ENCODE measurements at regions not wholly inside any gene's neighbourhood (a gene's known extent, or its start where the extent isn't known, plus 50 kb on each side); places are given as distances from the start of the nearest gene placed in this dataset.

- TF ChIP-seq Cebpa-rat (IDR thresholded peaks at IDR 0.05): no peak
- H3K4me1 ChIP-seq: no peaks in the 10 kb centered on the region
- H3K36me3 ChIP-seq: no peaks in the 10 kb centered on the region
- no peak overlapping the region for H3K4me2 ChIP-seq
- H3K27me3 ChIP-seq: no peaks in the 10 kb centered on the region
- no peak overlapping the region for H3K9ac ChIP-seq
- H4K20me1 ChIP-seq: no peaks in the 10 kb centered on the region
- no peak overlapping the region for H3K4me3 ChIP-seq
- H3K9me3 ChIP-seq (replicated peaks in 1 of 11): no peaks in the 10 kb centered on the region
- no peak overlapping the region for H3K27ac ChIP-seq
Observed at GRCh38 chr21:24323536-24323935, 1283.7 kb downstream of the MRPL39 start.

- no peak for TF ChIP-seq Cebpa-rat (IDR thresholded peaks at IDR 0.05)
- Histone ChIP-seq H3K9me3 (replicated peaks in 1 of 11) (no peaks in the 10 kb centered on the region), H3K27me3 (no peaks in the 10 kb centered on the region), H3K9ac (no peak overlapping the region), H3K4me1 (no peaks in the 10 kb centered on the region), H3K4me2 (no peak overlapping the region), H4K20me1 (no peaks in the 10 kb centered on the region), H3K36me3 (no peaks in the 10 kb centered on the region), H3K4me3 (no peak overlapping the region), H3K27ac (no peak overlapping the region)
Observed at GRCh38 chr21:24316277-24316922, 1290.9 kb downstream of the MRPL39 start.

GRCh38 chr21:24310788-24311187 is 1296.5 kb downstream of the MRPL39 start:
- H3K9me3 ChIP-seq (replicated peaks in 1 of 11): peaks cover 0 to 15% (median 7%) of the 10 kb centered on the region in 11 experiments; a peak in 8 of 22 replicates
- no peaks in the 10 kb centered on the region for H4K20me1 ChIP-seq
- H3K36me3 ChIP-seq: no peaks in the 10 kb centered on the region
- no peak for TF ChIP-seq Cebpa-rat (IDR thresholded peaks at IDR 0.05)
- no peak overlapping the region for H3K27ac ChIP-seq
- H3K4me3 ChIP-seq: no peak overlapping the region
- H3K27me3 ChIP-seq: no peaks in the 10 kb centered on the region
- no peak overlapping the region for H3K9ac ChIP-seq
- no peaks in the 10 kb centered on the region for H3K4me1 ChIP-seq
- no peak overlapping the region for H3K4me2 ChIP-seq

- no peak overlapping the region for H3K4me2 ChIP-seq
- no peaks in the 10 kb centered on the region for H3K27me3 ChIP-seq
- no peak overlapping the region for H3K27ac ChIP-seq
- no peaks in the 10 kb centered on the region for H3K36me3 ChIP-seq
- no peak for TF ChIP-seq Cebpa-rat (IDR thresholded peaks at IDR 0.05)
- no peak overlapping the region for H3K9ac ChIP-seq
- H3K4me1 ChIP-seq: no peaks in the 10 kb centered on the region
- H3K9me3 ChIP-seq (replicated peaks in 1 of 11): peaks cover 0 to 15% (median 7%) of the 10 kb centered on the region in 11 experiments; a peak in 8 of 22 replicates
- no peaks in the 10 kb centered on the region for H4K20me1 ChIP-seq
- no peak overlapping the region for H3K4me3 ChIP-seq
Observed at GRCh38 chr21:24308183-24308582, 1299.1 kb downstream of the MRPL39 start.

- Histone ChIP-seq H3K27me3 (no peaks in the 10 kb centered on the region), H3K4me1 (no peaks in the 10 kb centered on the region), H3K9me3 (replicated peaks in 1 of 11) (no peaks in the 10 kb centered on the region), H4K20me1 (no peaks in the 10 kb centered on the region), H3K9ac (no peak overlapping the region), H3K4me3 (no peak overlapping the region), H3K36me3 (no peaks in the 10 kb centered on the region), H3K4me2 (no peak overlapping the region), H3K27ac (no peak overlapping the region)
- no peak for TF ChIP-seq Cebpa-rat (IDR thresholded peaks at IDR 0.05)
Observed at GRCh38 chr21:24302400-24302799, 1304.9 kb downstream of the MRPL39 start.

GRCh38 chr21:24298040-24298439 is 1309.2 kb downstream of the MRPL39 start:
- no peaks in the 10 kb centered on the region for H3K36me3 ChIP-seq
- no peaks in the 10 kb centered on the region for H4K20me1 ChIP-seq
- no peak overlapping the region for H3K9ac ChIP-seq
- H3K27ac ChIP-seq: no peak overlapping the region
- TF ChIP-seq Cebpa-rat (IDR thresholded peaks at IDR 0.05): no peak
- no peaks in the 10 kb centered on the region for H3K27me3 ChIP-seq
- no peak overlapping the region for H3K4me3 ChIP-seq
- no peak overlapping the region for H3K4me2 ChIP-seq
- no peaks in the 10 kb centered on the region for H3K9me3 ChIP-seq (replicated peaks in 1 of 11)
- peaks cover 0 to 11% (median 0%) of the 10 kb centered on the region in 10 experiments; a peak in 6 of 20 replicates for H3K4me1 ChIP-seq

- no peaks in the 10 kb centered on the region for H3K27me3 ChIP-seq
- TF ChIP-seq Cebpa-rat (IDR thresholded peaks at IDR 0.05): no peak
Observed at GRCh38 chr21:24294171-24294570, 1313.1 kb downstream of the MRPL39 start.

GRCh38 chr21:24290151-24290833 is 1317.0 kb downstream of the MRPL39 start:
- Histone ChIP-seq H3K9me3 (replicated peaks in 1 of 11) (0 out of 22 replicates have a peak, but pooled peaks cover 0 to 5% (median 0%) of the 10 kb centered on the region in 11 experiments), H3K9ac (no peak overlapping the region), H4K20me1 (no peaks in the 10 kb centered on the region), H3K27me3 (no peaks in the 10 kb centered on the region), H3K4me2 (0 out of 22 replicates have a peak overlapping the region, but pooled peaks of 1 of the 11 experiments have one; percentile 5), H3K36me3 (no peaks in the 10 kb centered on the region), H3K27ac (no peak overlapping the region), H3K4me1 (peaks cover 0 to 11% (median 0%) of the 10 kb centered on the region in 10 experiments; a peak in 6 of 20 replicates), H3K4me3 (no peak overlapping the region)
- TF ChIP-seq Cebpa-rat (IDR thresholded peaks at IDR 0.05): no peak

More at GRCh38 chr21:24294171-24294570, 1313.1 kb downstream of the MRPL39 start:
- no peak overlapping the region for H3K27ac ChIP-seq
- H3K36me3 ChIP-seq: no peaks in the 10 kb centered on the region
- H3K4me1 ChIP-seq: peaks cover 0 to 11% (median 0%) of the 10 kb centered on the region in 10 experiments; a peak in 6 of 20 replicates
- no peaks in the 10 kb centered on the region for H3K9me3 ChIP-seq (replicated peaks in 1 of 11)
- H3K9ac ChIP-seq: no peak overlapping the region
- peak overlapping the region in 5 of 11 experiments; percentile 3 to 75 (median 18); a peak in 6 of 22 replicates for H3K4me2 ChIP-seq
- H4K20me1 ChIP-seq: no peaks in the 10 kb centered on the region
- no peak overlapping the region for H3K4me3 ChIP-seq

- TF ChIP-seq Cebpa-rat (IDR thresholded peaks at IDR 0.05): no peak
- Histone ChIP-seq H4K20me1 (no peaks in the 10 kb centered on the region), H3K27ac (no peak overlapping the region), H3K4me3 (no peak overlapping the region), H3K4me1 (peaks cover 0 to 10% (median 0%) of the 10 kb centered on the region in 10 experiments; a peak in 6 of 20 replicates), H3K4me2 (no peak overlapping the region), H3K9me3 (replicated peaks in 1 of 11) (0 out of 22 replicates have a peak, but pooled peaks cover 0 to 5% (median 0%) of the 10 kb centered on the region in 11 experiments), H3K36me3 (no peaks in the 10 kb centered on the region), H3K27me3 (no peaks in the 10 kb centered on the region), H3K9ac (no peak overlapping the region)
Observed at GRCh38 chr21:24289539-24289938, 1317.7 kb downstream of the MRPL39 start.

All from BLaER1 treated with 17β-estradiol and CSF1 and Interleukin-3, amounts not matched to agents 10 nM and 100 nM (cell line).